ENCODE measurements at regions not wholly inside any gene's neighbourhood (a gene's known extent, or its start where the extent isn't known, plus 50 kb on each side); places are given as distances from the start of the nearest gene placed in this dataset.

GRCh38 chr2:181241797-181242196, 215.4 kb upstream of the ITGA4 start:
- FAIRE-seq, result no peak
- no peak for DNase-seq (ENCODE audit: low spot score)

- FAIRE-seq, result no peak
Observed at GRCh38 chr2:181242262-181242661, 214.9 kb upstream of the ITGA4 start.

GRCh38 chr2:181243319-181243718, 213.9 kb upstream of the ITGA4 start:
- FAIRE-seq (no peak), DNase-seq (ENCODE audit: low spot score) (no peak)

More at GRCh38 chr2:181242262-181242661, 214.9 kb upstream of the ITGA4 start:
- DNase-seq (ENCODE audit: low spot score), result no peak

GRCh38 chr2:181250691-181251090, 206.5 kb upstream of the ITGA4 start:
- FAIRE-seq, result no peak
- no peak for DNase-seq (ENCODE audit: low spot score)

- DNase-seq (ENCODE audit: low spot score) (no peak), FAIRE-seq (no peak)
Observed at GRCh38 chr2:181252262-181253148, 204.7 kb upstream of the ITGA4 start.

GRCh38 chr2:181253438-181253837, 203.7 kb upstream of the ITGA4 start:
- FAIRE-seq (no peak), DNase-seq (ENCODE audit: low spot score) (no peak)

GRCh38 chr2:181255651-181256050, 201.5 kb upstream of the ITGA4 start:
- DNase-seq (ENCODE audit: low spot score) (no peak), FAIRE-seq (no peak)

- FAIRE-seq (no peak), DNase-seq (ENCODE audit: low spot score) (no peak)
Observed at GRCh38 chr2:181258720-181259119, 198.5 kb upstream of the ITGA4 start.

GRCh38 chr2:181262782-181263181, 194.4 kb upstream of the ITGA4 start:
- DNase-seq (ENCODE audit: low spot score), result no peak
- no peak for FAIRE-seq

- FAIRE-seq (no peak), DNase-seq (ENCODE audit: low spot score) (no peak)
Observed at GRCh38 chr2:181264001-181264400, 193.2 kb upstream of the ITGA4 start.

- no peak for FAIRE-seq
- no peak for DNase-seq (ENCODE audit: low spot score)
Observed at GRCh38 chr2:181264441-181264840, 192.7 kb upstream of the ITGA4 start.

GRCh38 chr2:181266614-181267013, 190.6 kb upstream of the ITGA4 start:
- FAIRE-seq, result no peak

GRCh38 chr2:181268174-181268867, 188.9 kb upstream of the ITGA4 start:
- DNase-seq (ENCODE audit: low spot score), result no peak
- no peak for FAIRE-seq

More at GRCh38 chr2:181266614-181267013, 190.6 kb upstream of the ITGA4 start:
- DNase-seq (ENCODE audit: low spot score), result no peak

GRCh38 chr2:181273986-181274385, 183.2 kb upstream of the ITGA4 start:
- DNase-seq (ENCODE audit: low spot score) (no peak), FAIRE-seq (no peak)

- DNase-seq (ENCODE audit: low spot score), result no peak
- no peak for FAIRE-seq
Observed at GRCh38 chr2:181275643-181276070, 181.5 kb upstream of the ITGA4 start.

- FAIRE-seq, result no peak
Observed at GRCh38 chr2:181281206-181281832, 175.9 kb upstream of the ITGA4 start.

GRCh38 chr2:181285116-181285515, 172.1 kb upstream of the ITGA4 start:
- DNase-seq (ENCODE audit: low spot score), result no peak
- no peak for FAIRE-seq

More at GRCh38 chr2:181281206-181281832, 175.9 kb upstream of the ITGA4 start:
- no peak for DNase-seq (ENCODE audit: low spot score)

- DNase-seq (ENCODE audit: low spot score) (no peak), FAIRE-seq (no peak)
Observed at GRCh38 chr2:181289698-181290097, 167.5 kb upstream of the ITGA4 start.

GRCh38 chr2:181290182-181290581, 167.0 kb upstream of the ITGA4 start:
- DNase-seq (ENCODE audit: low spot score) (no peak), FAIRE-seq (no peak)

- FAIRE-seq (no peak), DNase-seq (ENCODE audit: low spot score) (no peak)
Observed at GRCh38 chr2:181294979-181295378, 162.2 kb upstream of the ITGA4 start.

- no peak for FAIRE-seq
Observed at GRCh38 chr2:181300600-181301291, 156.4 kb upstream of the ITGA4 start.

More at GRCh38 chr2:181300600-181301291, 156.4 kb upstream of the ITGA4 start:
- DNase-seq (ENCODE audit: low spot score), result no peak

All from RCC 7860 (cell line).